ENCODE measurements at regions not wholly inside any gene's neighbourhood (a gene's known extent, or its start where the extent isn't known, plus 50 kb on each side); places are given as distances from the start of the nearest gene placed in this dataset.

DNA sequence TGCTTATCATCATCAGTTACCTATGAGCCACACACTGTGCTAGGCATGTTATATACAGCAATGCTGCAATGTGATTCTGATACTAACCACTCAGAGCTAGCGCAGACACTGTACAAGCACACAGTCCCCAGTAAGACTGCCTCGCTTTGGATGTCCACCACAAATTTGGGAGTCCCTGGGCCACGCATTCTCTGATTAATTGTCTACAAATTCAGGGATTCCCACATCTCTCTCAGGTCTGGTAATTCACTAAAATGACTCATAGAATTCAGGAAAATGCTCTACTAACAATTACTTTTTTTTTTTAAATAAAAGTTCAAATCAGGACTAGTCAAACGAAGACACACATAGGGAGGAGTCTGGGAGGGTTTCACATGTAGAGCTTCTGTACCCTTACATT is 652.1 kb upstream of the AADAT start:
- no peaks in the 10 kb centered on the region for H3K9me3 Mint-ChIP-seq (ENCODE audit: unreplicated experiment)
- no peaks in the 10 kb centered on the region for H3K27me3 Mint-ChIP-seq (ENCODE audit: unreplicated experiment)
- no peaks in the 10 kb centered on the region for H3K36me3 Mint-ChIP-seq (ENCODE audit: unreplicated experiment)
- TF ChIP-seq, protein P1, sequence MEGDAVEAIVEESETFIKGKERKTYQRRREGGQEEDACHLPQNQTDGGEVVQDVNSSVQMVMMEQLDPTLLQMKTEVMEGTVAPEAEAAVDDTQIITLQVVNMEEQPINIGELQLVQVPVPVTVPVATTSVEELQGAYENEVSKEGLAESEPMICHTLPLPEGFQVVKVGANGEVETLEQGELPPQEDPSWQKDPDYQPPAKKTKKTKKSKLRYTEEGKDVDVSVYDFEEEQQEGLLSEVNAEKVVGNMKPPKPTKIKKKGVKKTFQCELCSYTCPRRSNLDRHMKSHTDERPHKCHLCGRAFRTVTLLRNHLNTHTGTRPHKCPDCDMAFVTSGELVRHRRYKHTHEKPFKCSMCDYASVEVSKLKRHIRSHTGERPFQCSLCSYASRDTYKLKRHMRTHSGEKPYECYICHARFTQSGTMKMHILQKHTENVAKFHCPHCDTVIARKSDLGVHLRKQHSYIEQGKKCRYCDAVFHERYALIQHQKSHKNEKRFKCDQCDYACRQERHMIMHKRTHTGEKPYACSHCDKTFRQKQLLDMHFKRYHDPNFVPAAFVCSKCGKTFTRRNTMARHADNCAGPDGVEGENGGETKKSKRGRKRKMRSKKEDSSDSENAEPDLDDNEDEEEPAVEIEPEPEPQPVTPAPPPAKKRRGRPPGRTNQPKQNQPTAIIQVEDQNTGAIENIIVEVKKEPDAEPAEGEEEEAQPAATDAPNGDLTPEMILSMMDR (IDR thresholded peaks at IDR 0.05): no peak
- no peak for DNase-seq (ENCODE audit: extremely low spot score, unreplicated experiment)
- H3K27ac Mint-ChIP-seq (ENCODE audit: unreplicated experiment): no peak overlapping the region
- H3K4me1 Mint-ChIP-seq (ENCODE audit: unreplicated experiment): no peaks in the 10 kb centered on the region
- no peak overlapping the region for H3K4me3 Mint-ChIP-seq (ENCODE audit: unreplicated experiment)

DNA sequence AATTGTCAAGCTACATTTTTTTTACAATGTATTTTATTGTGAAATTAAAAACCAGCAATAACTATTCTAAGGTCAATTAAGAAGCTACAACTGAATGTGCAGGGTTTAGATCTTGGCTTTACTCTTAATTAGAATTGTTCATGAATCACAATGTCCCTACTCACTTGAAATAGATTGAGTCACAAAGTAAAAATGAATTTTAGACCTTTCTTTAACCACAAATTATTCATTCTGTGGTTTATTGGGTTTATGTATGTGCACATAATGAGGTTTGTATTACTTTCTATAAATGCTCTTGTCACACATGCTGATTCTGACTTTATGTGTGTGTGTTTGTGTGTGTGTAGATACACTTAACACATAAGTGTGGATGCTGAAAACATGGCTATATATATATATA is 647.0 kb upstream of the AADAT start:
- DNase-seq (ENCODE audit: extremely low spot score, unreplicated experiment): no peak
- no peaks in the 10 kb centered on the region for H3K4me1 Mint-ChIP-seq (ENCODE audit: unreplicated experiment)
- H3K4me3 Mint-ChIP-seq (ENCODE audit: unreplicated experiment): no peak overlapping the region
- H3K36me3 Mint-ChIP-seq (ENCODE audit: unreplicated experiment): no peaks in the 10 kb centered on the region
- no peaks in the 10 kb centered on the region for H3K27me3 Mint-ChIP-seq (ENCODE audit: unreplicated experiment)
- no peak overlapping the region for H3K27ac Mint-ChIP-seq (ENCODE audit: unreplicated experiment)
- H3K9me3 Mint-ChIP-seq (ENCODE audit: unreplicated experiment): no peaks in the 10 kb centered on the region
- TF ChIP-seq, protein P1 (IDR thresholded peaks at IDR 0.05): no peak

DNA sequence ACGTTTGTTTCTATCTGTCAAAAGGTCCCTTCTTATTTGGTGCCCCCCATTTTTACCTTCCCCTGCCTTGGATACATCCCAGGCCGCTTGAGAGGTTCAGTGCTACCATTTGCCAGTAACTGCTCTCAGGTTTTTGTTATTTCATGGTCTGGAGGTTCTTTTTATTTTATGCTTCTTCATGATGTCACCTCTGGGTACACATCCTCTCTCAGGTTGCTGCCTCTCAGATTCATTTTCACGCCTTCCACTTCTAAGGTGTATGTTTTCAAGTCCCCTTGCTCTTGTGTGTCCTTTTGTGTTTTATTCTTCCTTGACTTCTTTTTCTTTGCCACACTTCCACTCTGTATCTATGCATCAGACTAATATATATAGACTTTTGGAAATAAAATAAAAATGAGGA is 640.1 kb upstream of the AADAT start:
- H3K27ac Mint-ChIP-seq (ENCODE audit: unreplicated experiment): no peak overlapping the region
- H3K9me3 Mint-ChIP-seq (ENCODE audit: unreplicated experiment): no peaks in the 10 kb centered on the region
- H3K36me3 Mint-ChIP-seq (ENCODE audit: unreplicated experiment): no peaks in the 10 kb centered on the region
- peaks cover 2% of the 10 kb centered on the region for H3K27me3 Mint-ChIP-seq (ENCODE audit: unreplicated experiment)
- H3K4me3 Mint-ChIP-seq (ENCODE audit: unreplicated experiment): no peak overlapping the region
- TF ChIP-seq, protein P1 (IDR thresholded peaks at IDR 0.05): no peak
- DNase-seq (ENCODE audit: extremely low spot score, unreplicated experiment): no peak
- H3K4me1 Mint-ChIP-seq (ENCODE audit: unreplicated experiment): no peaks in the 10 kb centered on the region

DNA sequence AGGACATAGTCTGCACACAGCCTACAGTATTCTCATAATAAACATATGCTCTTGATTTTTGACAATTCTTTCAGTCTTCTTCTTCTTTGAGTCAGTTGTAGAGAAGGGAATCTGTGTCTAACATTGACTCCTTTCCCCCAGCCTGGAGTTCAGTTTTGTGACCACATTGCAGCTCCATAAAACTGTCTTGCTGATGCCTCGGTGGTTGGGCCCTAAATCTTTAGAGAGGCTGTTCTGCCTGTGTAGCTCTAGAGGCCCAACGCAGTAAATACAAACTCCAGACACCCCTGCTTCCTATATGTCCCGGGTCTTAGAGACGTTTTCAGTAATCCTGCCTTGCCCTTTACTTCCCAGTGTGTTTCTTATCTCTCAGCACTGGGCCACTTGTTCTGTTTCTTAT is 639.5 kb upstream of the AADAT start:
- H3K27me3 Mint-ChIP-seq (ENCODE audit: unreplicated experiment): peaks cover 2% of the 10 kb centered on the region
- H3K4me1 Mint-ChIP-seq (ENCODE audit: unreplicated experiment): no peaks in the 10 kb centered on the region
- no peak overlapping the region for H3K27ac Mint-ChIP-seq (ENCODE audit: unreplicated experiment)
- no peak for DNase-seq (ENCODE audit: extremely low spot score, unreplicated experiment)
- no peak overlapping the region for H3K4me3 Mint-ChIP-seq (ENCODE audit: unreplicated experiment)
- H3K36me3 Mint-ChIP-seq (ENCODE audit: unreplicated experiment): no peaks in the 10 kb centered on the region
- no peaks in the 10 kb centered on the region for H3K9me3 Mint-ChIP-seq (ENCODE audit: unreplicated experiment)
- TF ChIP-seq, protein P1 (IDR thresholded peaks at IDR 0.05): no peak

DNA sequence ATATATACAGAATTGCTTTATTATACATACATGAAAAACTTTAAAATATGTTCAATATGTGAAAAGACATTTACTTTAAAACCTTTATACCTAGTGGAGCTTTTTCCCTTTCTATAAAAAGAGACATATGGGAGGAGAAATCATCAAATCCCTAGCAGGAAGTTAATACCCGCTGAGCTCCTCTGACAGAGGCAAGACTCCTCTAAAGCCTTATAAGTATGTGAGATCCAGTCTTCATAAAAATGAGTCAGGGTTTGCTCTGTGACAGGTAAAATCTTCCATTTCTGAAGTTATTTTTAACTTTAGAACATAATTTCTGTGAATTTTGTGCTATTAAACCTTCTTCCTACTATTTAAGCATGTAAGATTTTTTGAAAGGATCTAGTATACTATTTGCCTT is 634.4 kb upstream of the AADAT start:
- Mint-ChIP-seq H3K9me3 (ENCODE audit: unreplicated experiment) (no peaks in the 10 kb centered on the region), H3K4me3 (ENCODE audit: unreplicated experiment) (no peak overlapping the region), H3K27me3 (ENCODE audit: unreplicated experiment) (no peaks in the 10 kb centered on the region), H3K4me1 (ENCODE audit: unreplicated experiment) (no peaks in the 10 kb centered on the region), H3K36me3 (ENCODE audit: unreplicated experiment) (no peaks in the 10 kb centered on the region), H3K27ac (ENCODE audit: unreplicated experiment) (no peak overlapping the region)
- TF ChIP-seq, protein P1 (IDR thresholded peaks at IDR 0.05): no peak
- no peak for DNase-seq (ENCODE audit: extremely low spot score, unreplicated experiment)
